SK-N-MC (cell line): ENCODE measurements at regions not wholly inside any gene's neighbourhood (a gene's known extent, or its start where the extent isn't known, plus 50 kb on each side); places are given as distances from the start of the nearest gene placed in this dataset.

Source experiments
- DNase-seq: peaks from one replicate; pipeline ENCODE4 v3.0.0-alpha.2; 2011; ENCODE audit warnings: low read depth, low spot score
- H3K27ac ChIP-seq: fragments of 200-600 bp; sonication (generic); 2 replicates; pipeline ENCODE4 v1.5.1; 2016; ENCODE audit warnings: mixed run types
- H3K36me3 ChIP-seq: fragments of 200-600 bp; sonication (generic); 2 replicates; pipeline ENCODE4 v1.6.1; 2017; ENCODE audit warnings: antibody characterized with exemption, low read length, mixed read lengths; ENCODE audit not compliant: insufficient read depth
- H3K4me3 ChIP-seq: fragments of 200-600 bp; sonication (generic); 2 replicates; pipeline ENCODE4 v1.5.1; 2016
- H3K9ac ChIP-seq: fragments of 200-600 bp; sonication (generic); 2 replicates; pipeline ENCODE4 v1.8.0; 2017; ENCODE audit warnings: mixed run types, mixed read lengths; ENCODE audit not compliant: insufficient read length
- H3K9me3 ChIP-seq: fragments of 200-600 bp; sonication (generic); 2 replicates; pipeline ENCODE4 v1.6.1; 2017; ENCODE audit warnings: low read depth, mild to moderate bottlenecking, antibody characterized with exemption, low read length, moderate library complexity, mixed read lengths
- EZH2 ChIP-seq: fragments of 200-600 bp; sonication (generic); IDR thresholded peaks from one replicate; pipeline ENCODE4 v1.6.1; 2017; ENCODE audit warnings: antibody characterized with exemption
- FOXP2 ChIP-seq: optimal IDR thresholded peaks from 2 replicates; pipeline ENCODE3; 2011; ENCODE audit warnings: mild to moderate bottlenecking, moderate library complexity; ENCODE audit not compliant: insufficient read depth; ENCODE audit errors: extremely low read length, control extremely low read depth
- POLR2AphosphoS5 ChIP-seq: IDR thresholded peaks from 2 replicates; pipeline ENCODE4 v1.6.1; 2012; ENCODE audit warnings: mild to moderate bottlenecking, low read depth, low read length, borderline replicate concordance

- no peak for DNase-seq
- H3K9ac ChIP-seq: no peak overlapping the region
- no peak overlapping the region for H3K27ac ChIP-seq
- no peak overlapping the region for H3K4me3 ChIP-seq
- H3K9me3 ChIP-seq: no peaks in the 10 kb centered on the region
- H3K36me3 ChIP-seq: no peaks in the 10 kb centered on the region
- TF ChIP-seq FOXP2 (no peak), EZH2 (no peak), POLR2AphosphoS5 (no peak)
These were observed 296.5 kb upstream of the SLC35B3 start for GRCh38 chr6:8731874-8732273.

GRCh38 chr6:8710668-8711431 lies 275.5 kb upstream of the SLC35B3 start:
- Histone ChIP-seq H3K36me3 (no peaks in the 10 kb centered on the region), H3K27ac (no peak overlapping the region), H3K4me3 (no peak overlapping the region), H3K9ac (no peak overlapping the region), H3K9me3 (no peaks in the 10 kb centered on the region)
- DNase-seq: no peak
- TF ChIP-seq EZH2: no peak
- TF ChIP-seq FOXP2: no peak
- no peak for TF ChIP-seq POLR2AphosphoS5

- H3K4me3 ChIP-seq: peak overlapping the region; percentile 43
- H3K9ac ChIP-seq: no peak overlapping the region
- TF ChIP-seq POLR2AphosphoS5 (no peak), FOXP2 (no peak), EZH2 (no peak)
- DNase-seq: peak; percentile 60
- no peaks in the 10 kb centered on the region for H3K9me3 ChIP-seq
- H3K27ac ChIP-seq: no peak overlapping the region
- H3K36me3 ChIP-seq: no peaks in the 10 kb centered on the region
These were observed 272.8 kb upstream of the SLC35B3 start for GRCh38 chr6:8707956-8708772.

GRCh38 chr6:8707369-8707768 lies 272.0 kb upstream of the SLC35B3 start:
- Histone ChIP-seq H3K27ac (no peak overlapping the region), H3K36me3 (no peaks in the 10 kb centered on the region), H3K9ac (no peak overlapping the region), H3K9me3 (no peaks in the 10 kb centered on the region), H3K4me3 (no peak overlapping the region)
- no peak for TF ChIP-seq POLR2AphosphoS5
- no peak for TF ChIP-seq FOXP2
- no peak for TF ChIP-seq EZH2
- DNase-seq: no peak

GRCh38 chr6:8705435-8706020 lies 270.2 kb upstream of the SLC35B3 start:
- H3K9ac ChIP-seq: no peak overlapping the region
- peak overlapping the region; percentile 73 for H3K27ac ChIP-seq
- peak; percentile 79 for DNase-seq
- no peaks in the 10 kb centered on the region for H3K9me3 ChIP-seq
- H3K36me3 ChIP-seq: no peaks in the 10 kb centered on the region
- TF ChIP-seq FOXP2 (no peak), POLR2AphosphoS5 (peak; percentile 30; the same call in 1 of the 2 replicates)
- 0 out of 2 replicates have a peak overlapping the region, but pooled peaks have one; percentile 3 for H3K4me3 ChIP-seq

- no peak for DNase-seq
- H3K27ac ChIP-seq: no peak overlapping the region
- H3K36me3 ChIP-seq: no peaks in the 10 kb centered on the region
- TF ChIP-seq EZH2 (no peak), POLR2AphosphoS5 (no peak), FOXP2 (no peak)
- no peak overlapping the region for H3K9ac ChIP-seq
- H3K4me3 ChIP-seq: no peak overlapping the region
- no peaks in the 10 kb centered on the region for H3K9me3 ChIP-seq
These were observed 267.7 kb upstream of the SLC35B3 start for GRCh38 chr6:8703059-8703458.

- TF ChIP-seq EZH2 (no peak), POLR2AphosphoS5 (no peak), FOXP2 (no peak)
- H3K9ac ChIP-seq: no peak overlapping the region
- H3K4me3 ChIP-seq: no peak overlapping the region
- no peaks in the 10 kb centered on the region for H3K36me3 ChIP-seq
- no peak for DNase-seq
- H3K9me3 ChIP-seq: no peaks in the 10 kb centered on the region
- H3K27ac ChIP-seq: no peak overlapping the region
These were observed 253.5 kb upstream of the SLC35B3 start for GRCh38 chr6:8688821-8689220.

GRCh38 chr6:8686077-8686476 lies 250.7 kb upstream of the SLC35B3 start:
- no peak for TF ChIP-seq FOXP2
- no peak for TF ChIP-seq POLR2AphosphoS5
- TF ChIP-seq EZH2: no peak

More at GRCh38 chr6:8686077-8686476, 250.7 kb upstream of the SLC35B3 start:
- Histone ChIP-seq H3K4me3 (no peak overlapping the region), H3K9ac (no peak overlapping the region), H3K9me3 (no peaks in the 10 kb centered on the region), H3K27ac (no peak overlapping the region), H3K36me3 (no peaks in the 10 kb centered on the region)
- DNase-seq: no peak
